Activated CD8-positive, alpha-beta memory T cell treated with anti-CD3 and anti-CD28 coated beads for 4 hours (primary cell): ENCODE measurements at regions not wholly inside any gene's neighbourhood (a gene's known extent, or its start where the extent isn't known, plus 50 kb on each side); places are given as distances from the start of the nearest gene placed in this dataset.

Source experiments
- DNase-seq, 2 donors: peaks; one replicate each; pipeline ENCODE4 v3.0.0-alpha.2; 2020; ENCODE audit warnings: low read depth in 2 of 2

GRCh38 chr17:77837917-77838316 is 120.6 kb upstream of the TNRC6C start:
- no peak for DNase-seq

GRCh38 chr17:77838748-77839697 is 119.5 kb upstream of the TNRC6C start:
- DNase-seq: no peak

- no peak for DNase-seq
These were observed 118.6 kb upstream of the TNRC6C start for GRCh38 chr17:77839698-77840512.

GRCh38 chr17:77840513-77841165 is 117.9 kb upstream of the TNRC6C start:
- no peak for DNase-seq

- DNase-seq: no peak
These were observed 116.6 kb upstream of the TNRC6C start for GRCh38 chr17:77841742-77842527.

GRCh38 chr17:77842528-77843147 is 115.9 kb upstream of the TNRC6C start:
- DNase-seq: no peak

- peak; percentile 48 to 62 for DNase-seq
These were observed 115.1 kb upstream of the TNRC6C start for GRCh38 chr17:77843255-77843895.

GRCh38 chr17:77843896-77844295 is 114.6 kb upstream of the TNRC6C start:
- no peak for DNase-seq

- no peak for DNase-seq
These were observed 113.8 kb upstream of the TNRC6C start for GRCh38 chr17:77844681-77845080.

- no peak for DNase-seq
These were observed 112.8 kb upstream of the TNRC6C start for GRCh38 chr17:77845541-77846225.

GRCh38 chr17:77846531-77847085 is 111.9 kb upstream of the TNRC6C start:
- no peak for DNase-seq

- no peak for DNase-seq
These were observed 111.0 kb upstream of the TNRC6C start for GRCh38 chr17:77847221-77848085.

- DNase-seq: no peak
These were observed 110.2 kb upstream of the TNRC6C start for GRCh38 chr17:77848257-77848656.

GRCh38 chr17:77849239-77849638 is 109.3 kb upstream of the TNRC6C start:
- DNase-seq: no peak

- no peak for DNase-seq
These were observed 106.6 kb upstream of the TNRC6C start for GRCh38 chr17:77851921-77852320.

- DNase-seq: no peak
These were observed 105.8 kb upstream of the TNRC6C start for GRCh38 chr17:77852731-77853130.

GRCh38 chr17:77853191-77853977 is 105.1 kb upstream of the TNRC6C start:
- DNase-seq: no peak
